Prostate gland (tissue), 2 donors: ENCODE measurements at regions not wholly inside any gene's neighbourhood (a gene's known extent, or its start where the extent isn't known, plus 50 kb on each side); places are given as distances from the start of the nearest gene placed in this dataset.

Experiments used
- DNase-seq: peaks from one replicate; pipeline ENCODE4 v3.0.0-alpha.2; 2019; ENCODE audit warnings: low spot score
- H3K27ac ChIP-seq, 2 donors: fragments of 200-600 bp; sonication (generic); 2 replicates each; pipeline ENCODE4 v1.5.1; 2017 to 2019
- H3K27me3 ChIP-seq: fragments of 200-600 bp; sonication (generic); replicated peaks from 2 replicates; pipeline ENCODE4 v1.5.1; 2019; ENCODE audit not compliant: insufficient read depth
- H3K36me3 ChIP-seq, 2 donors: fragments of 200-600 bp; sonication (generic); 1 replicate in 1 of 2; 2 replicates in 1 of 2; pipeline versions ENCODE4 v1.5.1 to v1.8.1; 2017 to 2019
- H3K4me1 ChIP-seq: fragments of 200-600 bp; sonication (generic); replicated peaks from 2 replicates; pipeline ENCODE4 v1.5.1; 2019
- H3K4me3 ChIP-seq, 2 donors: fragments of 200-600 bp; sonication (generic); 2 replicates each; pipeline ENCODE4 v1.5.1; 2017 to 2019
- H3K9me3 ChIP-seq: fragments of 200-600 bp; sonication (generic); 2 replicates; pipeline ENCODE4 v1.5.1; 2017
- POLR2A ChIP-seq: fragments of 450-650 bp; IDR thresholded peaks from one replicate; pipeline ENCODE4 v1.6.1; 2016; ENCODE audit warnings: antibody characterized with exemption, mild to moderate bottlenecking
- POLR2AphosphoS5 ChIP-seq: sonication (generic); formaldehyde crosslinking; IDR thresholded peaks from one replicate; pipeline ENCODE4 v1.6.1; 2017; ENCODE audit warnings: antibody characterized with exemption
- WGBS: methylation state at CpG from one replicate; pipeline ENCODE4 v1.1.5; 2018; 5-methylcytosine and 5-hydroxymethylcytosine counted together
- intact Hi-C: fragments of 100-400 bp; cut with DNase I; formaldehyde crosslinking; loops from one replicate; pipeline ENCODE4 v1.14.2; 2022
- TF ChIP-seq, protein P1 (sequence below), 4 experiments: fragments of 200-600 bp in 2 of 4; fragments of 450-650 bp in 2 of 4; sonication (generic) in 2 of 4; IDR thresholded peaks; 1 replicate in 3 of 4; 2 replicates in 1 of 4; pipeline ENCODE4 v1.5.1; 2016 to 2019; ENCODE audit warnings: antibody characterized with exemption in 4 of 4, mild to moderate bottlenecking in 2 of 4, moderate library complexity in 2 of 4

DNA sequence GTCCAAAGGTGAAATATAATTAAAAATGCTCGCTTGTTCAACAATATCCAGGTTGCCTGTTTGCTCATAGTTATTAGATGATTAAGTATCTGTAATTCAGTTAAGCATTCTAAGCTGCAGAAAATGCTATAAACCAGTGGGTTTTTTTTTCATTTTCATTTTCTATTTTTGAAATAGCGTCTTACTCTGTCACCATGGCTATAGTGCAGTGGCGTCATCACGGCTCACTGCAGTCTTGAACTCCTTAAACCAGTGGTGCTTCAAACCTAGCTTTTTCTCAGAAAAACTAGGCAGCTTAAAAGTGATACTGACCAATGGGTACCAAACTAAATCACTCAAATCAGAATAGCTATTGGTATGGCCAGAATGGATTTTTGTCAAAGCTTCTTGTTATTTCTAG, 925.2 kb downstream of the TSN start:
- 87% methylated on average over 4 of the region's 4 CpGs for WGBS
- no peaks in the 10 kb centered on the region for H3K36me3 ChIP-seq
- H3K27me3 ChIP-seq: no peaks in the 10 kb centered on the region
- no peak for DNase-seq
- H3K4me3 ChIP-seq: no peak overlapping the region
- TF ChIP-seq POLR2AphosphoS5: no peak
- no peaks in the 10 kb centered on the region for H3K9me3 ChIP-seq
- no peak overlapping the region for H3K27ac ChIP-seq
- intact Hi-C loops: no loop called here
- no peaks in the 10 kb centered on the region for H3K4me1 ChIP-seq

DNA sequence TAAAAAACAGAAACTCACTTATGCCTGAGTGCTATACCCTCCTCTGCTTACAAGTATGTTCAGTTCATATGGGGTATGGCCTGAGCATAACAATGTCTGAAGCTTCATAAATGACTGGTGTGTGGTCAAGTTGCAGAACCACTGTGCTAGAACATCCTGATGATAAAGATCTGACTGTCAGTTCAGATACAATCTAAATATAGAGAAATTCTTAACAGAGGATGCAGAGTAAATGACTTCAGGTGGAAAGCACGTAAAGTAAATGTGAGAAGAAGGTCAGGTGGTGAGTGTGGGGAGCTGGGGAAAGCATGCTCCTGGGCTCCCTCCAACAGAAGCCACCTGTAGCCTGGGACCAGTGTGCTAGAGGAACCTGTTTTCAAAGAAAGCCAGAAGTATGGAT, 926.2 kb downstream of the TSN start:
- intact Hi-C loops: no loop called here
- Histone ChIP-seq H3K36me3 (no peaks in the 10 kb centered on the region), H3K27ac (no peak overlapping the region), H3K4me3 (no peak overlapping the region), H3K27me3 (no peaks in the 10 kb centered on the region), H3K4me1 (no peaks in the 10 kb centered on the region), H3K9me3 (no peaks in the 10 kb centered on the region)
- TF ChIP-seq POLR2AphosphoS5: no peak
- TF ChIP-seq POLR2A: no peak
- TF ChIP-seq, protein P1, sequence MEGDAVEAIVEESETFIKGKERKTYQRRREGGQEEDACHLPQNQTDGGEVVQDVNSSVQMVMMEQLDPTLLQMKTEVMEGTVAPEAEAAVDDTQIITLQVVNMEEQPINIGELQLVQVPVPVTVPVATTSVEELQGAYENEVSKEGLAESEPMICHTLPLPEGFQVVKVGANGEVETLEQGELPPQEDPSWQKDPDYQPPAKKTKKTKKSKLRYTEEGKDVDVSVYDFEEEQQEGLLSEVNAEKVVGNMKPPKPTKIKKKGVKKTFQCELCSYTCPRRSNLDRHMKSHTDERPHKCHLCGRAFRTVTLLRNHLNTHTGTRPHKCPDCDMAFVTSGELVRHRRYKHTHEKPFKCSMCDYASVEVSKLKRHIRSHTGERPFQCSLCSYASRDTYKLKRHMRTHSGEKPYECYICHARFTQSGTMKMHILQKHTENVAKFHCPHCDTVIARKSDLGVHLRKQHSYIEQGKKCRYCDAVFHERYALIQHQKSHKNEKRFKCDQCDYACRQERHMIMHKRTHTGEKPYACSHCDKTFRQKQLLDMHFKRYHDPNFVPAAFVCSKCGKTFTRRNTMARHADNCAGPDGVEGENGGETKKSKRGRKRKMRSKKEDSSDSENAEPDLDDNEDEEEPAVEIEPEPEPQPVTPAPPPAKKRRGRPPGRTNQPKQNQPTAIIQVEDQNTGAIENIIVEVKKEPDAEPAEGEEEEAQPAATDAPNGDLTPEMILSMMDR (IDR thresholded peaks at IDR 0.05): no peak
- no peak for DNase-seq
- 21% methylated on average over 1 of the region's 1 CpG for WGBS

DNA sequence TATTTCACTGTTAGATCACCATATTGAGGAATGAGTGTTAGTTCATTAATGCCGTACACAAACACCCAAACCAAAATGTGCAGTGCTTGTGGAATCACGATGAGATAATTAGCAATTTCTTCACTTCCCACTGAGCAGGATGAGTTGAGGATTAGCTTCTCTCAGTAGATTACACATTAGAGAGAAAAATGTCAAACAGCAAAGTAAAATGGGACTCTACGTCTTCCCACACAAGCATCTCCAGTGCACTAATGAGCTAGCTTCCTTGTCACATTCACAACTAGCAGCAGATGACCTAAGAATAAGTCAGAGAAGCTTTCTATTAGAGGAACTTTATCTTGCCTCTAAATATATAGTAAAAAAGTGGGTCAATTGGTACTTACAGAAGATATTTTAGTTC, 926.9 kb downstream of the TSN start:
- TF ChIP-seq POLR2A: no peak
- TF ChIP-seq, protein P1 (IDR thresholded peaks at IDR 0.05): no peak
- no peak for TF ChIP-seq POLR2AphosphoS5
- Histone ChIP-seq H3K27ac (no peak overlapping the region), H3K9me3 (no peaks in the 10 kb centered on the region), H3K27me3 (no peaks in the 10 kb centered on the region), H3K4me1 (no peaks in the 10 kb centered on the region), H3K36me3 (no peaks in the 10 kb centered on the region), H3K4me3 (no peak overlapping the region)
- intact Hi-C loops: no loop called here
- 88% methylated on average over 3 of the region's 3 CpGs for WGBS
- no peak for DNase-seq

DNA sequence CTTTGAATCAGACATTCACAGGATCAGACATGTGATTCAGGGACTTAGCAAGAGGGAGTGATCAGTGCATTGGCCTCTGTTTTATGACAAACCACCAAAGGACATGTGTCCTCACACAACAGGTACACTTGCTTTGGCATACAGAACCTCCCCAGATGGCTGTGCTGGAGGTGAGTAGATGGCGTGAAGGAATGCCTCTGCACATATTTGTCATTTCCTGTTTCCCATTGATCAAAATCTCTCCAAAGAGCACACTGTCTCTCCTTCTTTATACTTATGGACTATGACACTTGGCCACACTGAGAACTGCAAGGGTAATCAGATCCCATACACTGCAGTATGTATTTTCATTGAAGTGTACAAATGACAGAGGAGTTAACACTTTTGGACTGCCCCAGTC, 927.6 kb downstream of the TSN start:
- Histone ChIP-seq H3K27ac (no peak overlapping the region), H3K9me3 (no peaks in the 10 kb centered on the region), H3K36me3 (no peaks in the 10 kb centered on the region), H3K4me3 (no peak overlapping the region), H3K27me3 (no peaks in the 10 kb centered on the region), H3K4me1 (no peaks in the 10 kb centered on the region)
- TF ChIP-seq, protein P1 (IDR thresholded peaks at IDR 0.05): no peak
- TF ChIP-seq POLR2A: no peak
- no peak for TF ChIP-seq POLR2AphosphoS5
- DNase-seq: no peak
- intact Hi-C loops: no loop called here
- WGBS: 82% methylated on average over 1 of the region's 1 CpG

DNA sequence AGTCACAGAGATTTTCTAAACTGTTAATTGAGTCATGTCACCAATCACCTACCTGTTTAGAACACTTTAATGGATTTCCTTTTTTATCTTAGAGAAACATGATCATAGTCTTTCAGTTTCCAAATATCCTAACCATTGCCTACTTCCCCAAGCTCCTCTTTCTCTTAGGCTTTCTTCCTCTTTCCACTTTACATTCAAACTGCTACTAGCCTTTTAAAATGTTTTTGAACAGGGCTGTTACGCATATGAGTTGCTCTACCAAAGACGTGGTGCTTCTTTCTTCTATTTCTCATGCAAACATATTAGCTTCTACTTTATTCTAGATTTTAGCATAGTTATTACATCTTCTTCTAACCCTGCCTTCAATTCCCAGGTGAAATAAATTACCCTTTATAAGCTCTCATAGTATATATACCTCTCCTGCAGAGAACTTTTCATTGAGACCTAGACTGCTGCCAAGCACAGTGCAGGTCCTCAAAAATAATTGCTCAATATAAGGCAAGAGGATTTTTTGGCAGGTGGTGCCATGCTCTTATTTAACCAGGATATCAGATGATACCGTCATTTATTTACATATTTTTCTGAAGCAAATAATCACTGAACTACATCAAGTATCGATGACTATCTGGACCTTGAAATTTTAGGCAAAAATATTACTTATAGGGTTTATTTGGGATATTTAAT, 937.1 kb downstream of the TSN start:
- Histone ChIP-seq H3K9me3 (no peaks in the 10 kb centered on the region), H3K27me3 (no peaks in the 10 kb centered on the region), H3K4me1 (no peaks in the 10 kb centered on the region), H3K36me3 (no peaks in the 10 kb centered on the region), H3K27ac (no peak overlapping the region), H3K4me3 (no peak overlapping the region)
- WGBS: 68% methylated on average over 4 of the region's 4 CpGs
- TF ChIP-seq, protein P1 (IDR thresholded peaks at IDR 0.05): no peak
- TF ChIP-seq POLR2AphosphoS5: no peak
- TF ChIP-seq POLR2A: no peak
- intact Hi-C loops: no loop called here
- DNase-seq: no peak
